Endodermal cell (in vitro differentiated cells): ENCODE measurements at regions not wholly inside any gene's neighbourhood (a gene's known extent, or its start where the extent isn't known, plus 50 kb on each side); places are given as distances from the start of the nearest gene placed in this dataset.
A peak's percentile ranks its signal among the peaks of the same experiment; 100 is the strongest.
"Not testable (repeated sequence)": the region's sequence is repeated elsewhere in the genome, so short reads cannot be mapped to it uniquely, and the experiment has no call there.

Experiments used
- DNase-seq: peaks from one replicate; pipeline ENCODE4 v3.0.0-alpha.2; 2017
- H3K27ac ChIP-seq: 2 replicates; pipeline ENCODE4 v1.5.1; 2013; ENCODE audit warnings: mild to moderate bottlenecking, low read depth, low read length, moderate library complexity
- H3K27me3 ChIP-seq: 2 replicates; pipeline ENCODE4 v1.6.1; 2013; ENCODE audit warnings: mild to moderate bottlenecking, low read length, moderate library complexity; ENCODE audit not compliant: insufficient read depth, control insufficient read depth, poor library complexity, severe bottlenecking
- H3K36me3 ChIP-seq: 2 replicates; pipeline ENCODE4 v1.7.0; 2013; ENCODE audit warnings: mild to moderate bottlenecking, low read length, moderate library complexity; ENCODE audit not compliant: control insufficient read depth, insufficient read depth
- H3K4me1 ChIP-seq: one replicate; pipeline ENCODE4 v1.7.0; 2013; ENCODE audit warnings: low read length; ENCODE audit not compliant: control insufficient read depth, insufficient read depth
- H3K4me3 ChIP-seq: 2 replicates; pipeline ENCODE4 v1.5.1; 2013; ENCODE audit warnings: mild to moderate bottlenecking, low read length, moderate library complexity
- H3K9ac ChIP-seq: 2 replicates; pipeline ENCODE4 v1.6.1; 2013; ENCODE audit warnings: mild to moderate bottlenecking, low read length, moderate library complexity; ENCODE audit not compliant: poor library complexity, severe bottlenecking; ENCODE audit errors: extremely low read depth
- H3K9me3 ChIP-seq: 2 replicates; pipeline ENCODE4 v1.6.1; 2013; ENCODE audit warnings: mild to moderate bottlenecking, low read length, moderate library complexity; ENCODE audit not compliant: control insufficient read depth
- H3K27ac Mint-ChIP-seq: 2 replicates; pipeline ENCODE4 v1.8.0; 2020; ENCODE audit warnings: mixed read lengths
- H3K27me3 Mint-ChIP-seq: 2 replicates; pipeline ENCODE4 v1.8.0; 2021; ENCODE audit warnings: mild to moderate bottlenecking, mixed read lengths; ENCODE audit not compliant: insufficient read depth
- H3K36me3 Mint-ChIP-seq: 2 replicates; pipeline ENCODE4 v1.8.0; 2020; ENCODE audit warnings: low read depth, mixed read lengths
- H3K4me1 Mint-ChIP-seq: 2 replicates; pipeline ENCODE4 v1.8.0; 2020; ENCODE audit warnings: mixed read lengths
- H3K4me3 Mint-ChIP-seq: 2 replicates; pipeline ENCODE4 v1.8.0; 2020; ENCODE audit warnings: mild to moderate bottlenecking, moderate library complexity, mixed read lengths
- H3K9me3 Mint-ChIP-seq: 2 replicates; pipeline ENCODE4 v1.8.0; 2020; ENCODE audit warnings: mild to moderate bottlenecking, mixed read lengths
- WGBS, 2 experiments: methylation state at CpG; one replicate each; pipeline versions ENCODE4 v1.1.5 to v1.1.7; 2013; ENCODE audit warnings: missing lambda C conversion rate in 2 of 2, mixed read lengths in 1 of 2; ENCODE audit not compliant: insufficient coverage in 1 of 2, insufficient read length in 1 of 2; 5-methylcytosine and 5-hydroxymethylcytosine counted together
- TF ChIP-seq, protein P1 (sequence below): fragments of 200-600 bp; sonication (generic); conservative IDR thresholded peaks from 2 replicates; pipeline ENCODE4 v1.5.0; 2021; ENCODE audit warnings: antibody characterized with exemption, mild to moderate bottlenecking

DNA sequence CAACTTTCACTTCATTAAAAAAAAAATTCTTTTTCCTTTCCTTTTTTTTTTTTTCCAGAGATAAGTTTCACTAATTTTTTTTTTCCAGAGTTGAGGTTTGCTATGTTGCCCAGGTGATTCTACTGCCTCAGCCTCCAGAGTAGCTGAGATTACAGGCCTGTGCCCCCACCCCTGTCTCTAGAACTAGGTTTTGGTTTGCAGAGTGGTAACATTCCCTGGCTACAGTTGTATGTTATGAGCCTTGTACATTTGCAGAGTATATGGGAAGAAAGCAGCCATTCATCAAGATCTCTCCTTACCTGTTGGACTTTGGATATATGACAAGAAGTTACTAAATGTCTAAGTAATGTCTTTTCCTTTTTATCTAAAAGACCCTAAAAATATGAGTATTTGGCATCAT lies 298.4 kb downstream of the MYCN start:
- H3K4me1 ChIP-seq = peaks cover 3% of the 10 kb centered on the region
- no peaks in the 10 kb centered on the region for H3K9me3 ChIP-seq
- no peaks in the 10 kb centered on the region for H3K36me3 Mint-ChIP-seq
- H3K4me1 Mint-ChIP-seq = peaks cover 20% of the 10 kb centered on the region
- no peaks in the 10 kb centered on the region for H3K9me3 Mint-ChIP-seq
- no peak for DNase-seq
- no peak overlapping the region for H3K27ac ChIP-seq
- no peak overlapping the region for H3K4me3 Mint-ChIP-seq
- no peak overlapping the region for H3K4me3 ChIP-seq
- H3K9ac ChIP-seq = no peak overlapping the region
- H3K27ac Mint-ChIP-seq = no peak overlapping the region
- no peaks in the 10 kb centered on the region for H3K27me3 ChIP-seq
- TF ChIP-seq, protein P1, sequence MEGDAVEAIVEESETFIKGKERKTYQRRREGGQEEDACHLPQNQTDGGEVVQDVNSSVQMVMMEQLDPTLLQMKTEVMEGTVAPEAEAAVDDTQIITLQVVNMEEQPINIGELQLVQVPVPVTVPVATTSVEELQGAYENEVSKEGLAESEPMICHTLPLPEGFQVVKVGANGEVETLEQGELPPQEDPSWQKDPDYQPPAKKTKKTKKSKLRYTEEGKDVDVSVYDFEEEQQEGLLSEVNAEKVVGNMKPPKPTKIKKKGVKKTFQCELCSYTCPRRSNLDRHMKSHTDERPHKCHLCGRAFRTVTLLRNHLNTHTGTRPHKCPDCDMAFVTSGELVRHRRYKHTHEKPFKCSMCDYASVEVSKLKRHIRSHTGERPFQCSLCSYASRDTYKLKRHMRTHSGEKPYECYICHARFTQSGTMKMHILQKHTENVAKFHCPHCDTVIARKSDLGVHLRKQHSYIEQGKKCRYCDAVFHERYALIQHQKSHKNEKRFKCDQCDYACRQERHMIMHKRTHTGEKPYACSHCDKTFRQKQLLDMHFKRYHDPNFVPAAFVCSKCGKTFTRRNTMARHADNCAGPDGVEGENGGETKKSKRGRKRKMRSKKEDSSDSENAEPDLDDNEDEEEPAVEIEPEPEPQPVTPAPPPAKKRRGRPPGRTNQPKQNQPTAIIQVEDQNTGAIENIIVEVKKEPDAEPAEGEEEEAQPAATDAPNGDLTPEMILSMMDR = no peak
- no peaks in the 10 kb centered on the region for H3K36me3 ChIP-seq
- peaks cover 2% of the 10 kb centered on the region for H3K27me3 Mint-ChIP-seq

DNA sequence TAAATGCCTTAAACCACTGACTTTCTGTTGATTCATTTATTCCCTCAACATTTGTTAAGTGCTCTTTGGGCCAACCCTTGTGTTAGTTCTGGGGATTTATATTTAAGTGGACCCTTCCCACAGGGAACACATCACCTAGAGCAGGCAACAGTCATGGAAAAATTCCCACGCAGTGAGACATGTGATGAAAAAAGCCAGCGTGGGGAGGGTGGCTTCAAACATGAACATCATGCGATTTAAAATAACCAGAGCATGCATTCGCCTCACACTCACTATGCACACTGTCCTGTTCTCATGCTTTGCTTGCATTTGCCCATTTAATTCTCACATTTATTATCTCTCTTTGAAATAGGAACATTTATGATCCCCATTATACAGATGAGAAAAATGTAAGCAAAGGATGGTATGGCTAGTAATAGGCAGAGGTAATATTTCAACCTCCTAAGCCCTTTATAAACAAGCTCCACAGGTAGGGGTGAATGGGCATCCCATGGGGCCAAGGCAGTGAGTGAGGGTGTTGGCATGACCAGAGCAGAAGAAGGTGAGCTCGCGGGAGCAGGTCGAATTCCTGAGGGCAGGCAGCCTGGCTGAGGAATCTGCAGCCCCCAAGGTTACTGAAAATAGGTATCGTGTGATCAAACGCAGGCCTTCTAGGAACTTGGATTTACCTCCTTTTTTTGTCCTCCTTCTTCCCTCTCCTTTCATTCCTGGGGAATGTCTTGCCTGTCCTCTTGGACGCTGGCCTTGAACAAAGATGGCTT lies 297.8 kb downstream of the MYCN start:
- 89 to 91% methylated on average over 5 to 10 of the region's 10 CpGs for WGBS, 2 experiments
- no peaks in the 10 kb centered on the region for H3K9me3 ChIP-seq
- TF ChIP-seq, protein P1 = no peak
- H3K27me3 ChIP-seq = no peaks in the 10 kb centered on the region
- no peaks in the 10 kb centered on the region for H3K9me3 Mint-ChIP-seq
- peak; percentile 59 for DNase-seq
- H3K36me3 ChIP-seq = no peaks in the 10 kb centered on the region
- peaks cover 20% of the 10 kb centered on the region for H3K4me1 Mint-ChIP-seq
- no peak overlapping the region for H3K4me3 ChIP-seq
- no peak overlapping the region for H3K27ac Mint-ChIP-seq
- no peaks in the 10 kb centered on the region for H3K36me3 Mint-ChIP-seq
- H3K4me1 ChIP-seq = peaks cover 3% of the 10 kb centered on the region
- H3K27ac ChIP-seq = no peak overlapping the region
- no peak overlapping the region for H3K4me3 Mint-ChIP-seq
- no peak overlapping the region for H3K9ac ChIP-seq
- H3K27me3 Mint-ChIP-seq = no peaks in the 10 kb centered on the region

DNA sequence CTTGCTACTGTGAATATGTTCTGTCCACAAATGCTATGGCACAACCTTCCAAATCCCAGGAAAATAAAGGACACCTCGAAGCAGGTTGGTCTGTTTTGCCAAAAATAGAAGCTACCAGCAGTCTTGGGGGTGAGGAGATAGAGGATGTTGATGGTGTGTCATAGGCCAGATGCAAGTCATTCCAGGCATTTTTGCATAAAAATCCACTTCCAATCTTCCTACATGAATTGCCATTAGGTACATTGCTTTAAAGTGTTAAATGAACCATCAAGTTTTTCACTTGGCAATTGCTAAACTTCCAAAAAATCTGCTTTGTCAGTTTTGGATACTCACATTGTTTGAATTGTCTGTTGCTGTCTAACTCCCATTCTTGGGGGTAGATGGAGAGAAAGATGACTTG lies 295.4 kb downstream of the MYCN start:
- WGBS, 2 experiments = 100% methylated on average over 1 of the region's 1 CpG; no CpG with 5 or more reads in 1 of the 2 experiments
- peaks cover 3% of the 10 kb centered on the region for H3K4me1 ChIP-seq

DNA sequence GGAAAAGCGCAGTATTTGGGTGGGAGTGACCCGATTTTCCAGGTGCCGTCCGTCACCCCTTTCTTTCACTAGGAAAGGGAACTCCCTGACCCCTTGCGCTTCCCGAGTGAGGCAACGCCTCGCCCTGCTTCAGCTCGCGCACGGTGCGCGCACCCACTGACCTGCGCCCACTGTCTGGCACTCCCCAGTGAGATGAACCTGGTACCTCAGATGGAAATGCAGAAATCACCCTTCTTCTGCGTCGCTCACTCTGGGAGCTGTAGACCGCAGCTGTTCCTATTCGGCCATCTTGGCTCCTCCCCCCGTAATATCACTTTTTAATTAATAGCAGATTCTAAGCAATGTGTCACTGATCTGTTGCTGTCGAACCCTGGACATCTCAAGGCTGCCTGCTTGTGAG lies 294.9 kb downstream of the MYCN start:
- Mint-ChIP-seq H3K4me3 (peak overlapping the region; percentile 38), H3K27ac (peak overlapping the region; percentile 91), H3K4me1 (peaks cover 20% of the 10 kb centered on the region)
- H3K9me3 ChIP-seq, H3K36me3 ChIP-seq, H3K9ac ChIP-seq, H3K27me3 Mint-ChIP-seq, H3K9me3 Mint-ChIP-seq, H3K4me3 ChIP-seq, H3K36me3 Mint-ChIP-seq, H3K27ac ChIP-seq, H3K4me1 ChIP-seq, H3K27me3 ChIP-seq: not testable (repeated sequence)
- 80 to 82% methylated on average over 9 to 20 of the region's 20 CpGs for WGBS, 2 experiments
- peak; percentile 22 for DNase-seq

More for the DNA sequence above, 295.4 kb downstream of the MYCN start:
- H3K9ac ChIP-seq = no peak overlapping the region
- no peaks in the 10 kb centered on the region for H3K9me3 Mint-ChIP-seq
- no peaks in the 10 kb centered on the region for H3K9me3 ChIP-seq
- peak overlapping the region; percentile 38 for H3K4me3 Mint-ChIP-seq
- H3K27me3 Mint-ChIP-seq = no peaks in the 10 kb centered on the region
- H3K27ac Mint-ChIP-seq = no peak overlapping the region
- no peaks in the 10 kb centered on the region for H3K36me3 Mint-ChIP-seq
- no peaks in the 10 kb centered on the region for H3K36me3 ChIP-seq
- DNase-seq = no peak
- H3K4me1 Mint-ChIP-seq = peaks cover 20% of the 10 kb centered on the region
- TF ChIP-seq, protein P1 = no peak
- no peak overlapping the region for H3K27ac ChIP-seq
- no peak overlapping the region for H3K4me3 ChIP-seq
- H3K27me3 ChIP-seq = no peaks in the 10 kb centered on the region
